ENCODE measurements at regions not wholly inside any gene's neighbourhood (a gene's known extent, or its start where the extent isn't known, plus 50 kb on each side); places are given as distances from the start of the nearest gene placed in this dataset.

DNA sequence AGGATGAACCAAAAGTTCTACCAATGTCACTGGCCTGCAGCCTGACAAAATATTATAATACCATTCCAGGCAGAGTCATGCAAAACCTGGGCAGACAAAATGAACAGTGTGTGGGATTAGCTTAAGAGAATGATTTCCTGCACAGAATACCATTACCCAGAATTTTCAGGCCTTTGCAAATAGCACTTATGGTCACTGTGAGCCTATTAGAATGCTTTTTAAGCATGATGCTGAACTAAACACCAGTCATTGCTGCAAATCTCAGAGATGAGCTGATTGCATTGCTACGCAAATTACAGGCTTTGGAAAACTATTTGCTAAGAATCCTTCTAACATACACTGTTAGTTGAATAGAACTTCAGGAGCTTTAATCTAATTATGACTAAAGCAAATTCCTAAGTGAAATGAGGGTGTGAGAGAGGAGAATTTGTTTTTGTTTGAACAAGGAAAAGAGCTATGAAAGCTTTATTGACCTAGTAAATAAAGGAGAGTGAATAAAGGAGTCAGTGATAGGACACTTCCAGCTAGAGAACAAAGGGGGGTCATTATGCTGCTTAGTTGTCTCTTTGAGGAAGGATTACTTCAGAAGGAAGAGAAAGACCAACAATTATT is 398.8 kb downstream of the HS3ST3B1 start (continued):
- TF ChIP-seq CREM (IDR thresholded peaks at IDR 0.05) (peak; percentile 71), CREM (CRISPR knock-in tag; IDR thresholded peaks at IDR 0.05) (no peak), FOXA1 (IDR thresholded peaks at IDR 0.05) (peak; percentile 96), FOXA1 (CRISPR knock-in tag; IDR thresholded peaks at IDR 0.05) (peak; percentile 87), ELF3 (CRISPR knock-in tag; IDR thresholded peaks at IDR 0.05) (peak; percentile 78; the same call in 1 of the 2 replicates), KLF16 (CRISPR knock-in tag; IDR thresholded peaks at IDR 0.05) (no peak), ISL2 (CRISPR knock-in tag; IDR thresholded peaks at IDR 0.05) (peak; percentile 65; the same call in 1 of the 2 replicates), MED1 (CRISPR knock-in tag; IDR thresholded peaks at IDR 0.05) (no peak), HOXA9 (CRISPR knock-in tag; IDR thresholded peaks at IDR 0.05; ENCODE audit: borderline replicate concordance) (no peak), SOX6 (IDR thresholded peaks at IDR 0.05) (no peak), SOX6 (CRISPR knock-in tag; IDR thresholded peaks at IDR 0.05) (peak; percentile 77; the same call in 1 of the 2 replicates), SIX1 (CRISPR knock-in tag; IDR thresholded peaks at IDR 0.05; ENCODE audit: borderline replicate concordance) (peak; percentile 37; the same call in 1 of the 2 replicates), RFX3 (CRISPR knock-in tag; IDR thresholded peaks at IDR 0.05) (no peak), ZNF670 (CRISPR knock-in tag; IDR thresholded peaks at IDR 0.05; ENCODE audit: borderline replicate concordance) (no peak)
- TF ChIP-seq, protein P1, sequence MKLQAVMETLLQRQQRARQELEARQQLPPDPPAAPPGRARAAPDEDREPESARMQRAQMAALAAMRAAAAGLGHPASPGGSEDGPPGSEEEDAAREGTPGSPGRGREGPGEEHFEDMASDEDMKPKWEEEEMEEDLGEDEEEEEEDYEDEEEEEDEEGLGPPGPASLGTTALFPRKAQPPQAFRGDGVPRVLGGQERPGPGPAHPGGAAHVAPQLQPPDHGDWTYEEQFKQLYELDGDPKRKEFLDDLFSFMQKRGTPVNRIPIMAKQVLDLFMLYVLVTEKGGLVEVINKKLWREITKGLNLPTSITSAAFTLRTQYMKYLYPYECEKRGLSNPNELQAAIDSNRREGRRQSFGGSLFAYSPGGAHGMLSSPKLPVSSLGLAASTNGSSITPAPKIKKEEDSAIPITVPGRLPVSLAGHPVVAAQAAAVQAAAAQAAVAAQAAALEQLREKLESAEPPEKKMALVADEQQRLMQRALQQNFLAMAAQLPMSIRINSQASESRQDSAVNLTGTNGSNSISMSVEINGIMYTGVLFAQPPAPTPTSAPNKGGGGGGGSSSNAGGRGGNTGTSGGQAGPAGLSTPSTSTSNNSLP (IDR thresholded peaks at IDR 0.05; ENCODE audit: low read depth, low read length) = peak; percentile 78
- TF ChIP-seq, protein P2, sequence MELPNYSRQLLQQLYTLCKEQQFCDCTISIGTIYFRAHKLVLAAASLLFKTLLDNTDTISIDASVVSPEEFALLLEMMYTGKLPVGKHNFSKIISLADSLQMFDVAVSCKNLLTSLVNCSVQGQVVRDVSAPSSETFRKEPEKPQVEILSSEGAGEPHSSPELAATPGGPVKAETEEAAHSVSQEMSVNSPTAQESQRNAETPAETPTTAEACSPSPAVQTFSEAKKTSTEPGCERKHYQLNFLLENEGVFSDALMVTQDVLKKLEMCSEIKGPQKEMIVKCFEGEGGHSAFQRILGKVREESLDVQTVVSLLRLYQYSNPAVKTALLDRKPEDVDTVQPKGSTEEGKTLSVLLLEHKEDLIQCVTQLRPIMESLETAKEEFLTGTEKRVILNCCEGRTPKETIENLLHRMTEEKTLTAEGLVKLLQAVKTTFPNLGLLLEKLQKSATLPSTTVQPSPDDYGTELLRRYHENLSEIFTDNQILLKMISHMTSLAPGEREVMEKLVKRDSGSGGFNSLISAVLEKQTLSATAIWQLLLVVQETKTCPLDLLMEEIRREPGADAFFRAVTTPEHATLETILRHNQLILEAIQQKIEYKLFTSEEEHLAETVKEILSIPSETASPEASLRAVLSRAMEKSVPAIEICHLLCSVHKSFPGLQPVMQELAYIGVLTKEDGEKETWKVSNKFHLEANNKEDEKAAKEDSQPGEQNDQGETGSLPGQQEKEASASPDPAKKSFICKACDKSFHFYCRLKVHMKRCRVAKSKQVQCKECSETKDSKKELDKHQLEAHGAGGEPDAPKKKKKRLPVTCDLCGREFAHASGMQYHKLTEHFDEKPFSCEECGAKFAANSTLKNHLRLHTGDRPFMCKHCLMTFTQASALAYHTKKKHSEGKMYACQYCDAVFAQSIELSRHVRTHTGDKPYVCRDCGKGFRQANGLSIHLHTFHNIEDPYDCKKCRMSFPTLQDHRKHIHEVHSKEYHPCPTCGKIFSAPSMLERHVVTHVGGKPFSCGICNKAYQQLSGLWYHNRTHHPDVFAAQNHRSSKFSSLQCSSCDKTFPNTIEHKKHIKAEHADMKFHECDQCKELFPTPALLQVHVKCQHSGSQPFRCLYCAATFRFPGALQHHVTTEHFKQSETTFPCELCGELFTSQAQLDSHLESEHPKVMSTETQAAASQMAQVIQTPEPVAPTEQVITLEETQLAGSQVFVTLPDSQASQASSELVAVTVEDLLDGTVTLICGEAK (IDR thresholded peaks at IDR 0.05) = no peak
- TF ChIP-seq, protein P2 (CRISPR knock-in tag; IDR thresholded peaks at IDR 0.05) = no peak
- TF ChIP-seq, protein P3, sequence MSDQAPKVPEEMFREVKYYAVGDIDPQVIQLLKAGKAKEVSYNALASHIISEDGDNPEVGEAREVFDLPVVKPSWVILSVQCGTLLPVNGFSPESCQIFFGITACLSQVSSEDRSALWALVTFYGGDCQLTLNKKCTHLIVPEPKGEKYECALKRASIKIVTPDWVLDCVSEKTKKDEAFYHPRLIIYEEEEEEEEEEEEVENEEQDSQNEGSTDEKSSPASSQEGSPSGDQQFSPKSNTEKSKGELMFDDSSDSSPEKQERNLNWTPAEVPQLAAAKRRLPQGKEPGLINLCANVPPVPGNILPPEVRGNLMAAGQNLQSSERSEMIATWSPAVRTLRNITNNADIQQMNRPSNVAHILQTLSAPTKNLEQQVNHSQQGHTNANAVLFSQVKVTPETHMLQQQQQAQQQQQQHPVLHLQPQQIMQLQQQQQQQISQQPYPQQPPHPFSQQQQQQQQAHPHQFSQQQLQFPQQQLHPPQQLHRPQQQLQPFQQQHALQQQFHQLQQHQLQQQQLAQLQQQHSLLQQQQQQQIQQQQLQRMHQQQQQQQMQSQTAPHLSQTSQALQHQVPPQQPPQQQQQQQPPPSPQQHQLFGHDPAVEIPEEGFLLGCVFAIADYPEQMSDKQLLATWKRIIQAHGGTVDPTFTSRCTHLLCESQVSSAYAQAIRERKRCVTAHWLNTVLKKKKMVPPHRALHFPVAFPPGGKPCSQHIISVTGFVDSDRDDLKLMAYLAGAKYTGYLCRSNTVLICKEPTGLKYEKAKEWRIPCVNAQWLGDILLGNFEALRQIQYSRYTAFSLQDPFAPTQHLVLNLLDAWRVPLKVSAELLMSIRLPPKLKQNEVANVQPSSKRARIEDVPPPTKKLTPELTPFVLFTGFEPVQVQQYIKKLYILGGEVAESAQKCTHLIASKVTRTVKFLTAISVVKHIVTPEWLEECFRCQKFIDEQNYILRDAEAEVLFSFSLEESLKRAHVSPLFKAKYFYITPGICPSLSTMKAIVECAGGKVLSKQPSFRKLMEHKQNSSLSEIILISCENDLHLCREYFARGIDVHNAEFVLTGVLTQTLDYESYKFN (CRISPR knock-in tag; conservative IDR thresholded peaks at IDR 0.05) = peak; percentile 37; the same call in 1 of the 2 replicates

Measured in HepG2 (cell line).